Suppressor macrophage (primary cell): ENCODE measurements at regions not wholly inside any gene's neighbourhood (a gene's known extent, or its start where the extent isn't known, plus 50 kb on each side); places are given as distances from the start of the nearest gene placed in this dataset.
A peak's percentile ranks its signal among the peaks of the same experiment; 100 is the strongest.

Source experiments
- DNase-seq, 4 experiments: peaks; one replicate each; pipeline ENCODE4 v3.0.0-alpha.2; 2020 to 2022

DNA sequence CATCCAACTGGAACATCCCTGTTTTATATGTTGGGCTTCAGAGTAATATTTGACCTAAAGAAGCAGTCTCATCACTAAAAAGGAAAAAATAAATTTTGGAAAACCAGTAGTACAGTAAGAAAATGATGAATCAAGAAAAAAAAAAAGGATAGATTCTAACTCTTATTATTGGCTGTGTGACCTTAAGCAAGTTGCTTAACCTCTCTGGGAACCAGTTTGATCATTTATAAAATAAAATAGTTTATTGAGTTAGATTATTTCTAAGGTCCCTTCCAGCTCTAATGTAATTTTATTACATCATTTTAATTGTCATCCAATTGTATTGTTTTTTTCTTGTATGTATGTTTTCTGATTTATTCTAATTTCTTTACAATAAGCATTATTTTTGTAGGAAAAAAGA lies 127.0 kb downstream of the PRELID2 start:
- no peak for DNase-seq

DNA sequence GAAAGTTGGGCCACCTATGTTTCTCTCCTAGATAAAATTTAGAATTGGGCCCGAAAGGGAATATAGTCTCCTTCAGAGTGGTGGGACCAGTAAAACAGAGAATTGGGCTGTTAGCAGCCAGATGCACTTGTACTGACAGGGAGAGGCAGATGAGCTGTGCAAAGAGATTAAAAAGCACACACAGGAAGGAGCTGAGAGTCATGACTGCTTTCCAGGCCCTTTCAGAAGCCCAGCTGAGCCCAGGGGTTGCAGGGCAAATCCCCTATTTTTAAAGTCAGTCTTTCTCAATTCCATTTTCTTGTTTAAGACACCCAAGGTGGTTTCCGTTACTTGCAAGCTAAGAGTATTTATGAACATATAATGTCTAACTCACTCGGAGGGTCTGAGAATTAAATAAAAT lies 130.4 kb downstream of the PRELID2 start:
- no peak for DNase-seq

DNA sequence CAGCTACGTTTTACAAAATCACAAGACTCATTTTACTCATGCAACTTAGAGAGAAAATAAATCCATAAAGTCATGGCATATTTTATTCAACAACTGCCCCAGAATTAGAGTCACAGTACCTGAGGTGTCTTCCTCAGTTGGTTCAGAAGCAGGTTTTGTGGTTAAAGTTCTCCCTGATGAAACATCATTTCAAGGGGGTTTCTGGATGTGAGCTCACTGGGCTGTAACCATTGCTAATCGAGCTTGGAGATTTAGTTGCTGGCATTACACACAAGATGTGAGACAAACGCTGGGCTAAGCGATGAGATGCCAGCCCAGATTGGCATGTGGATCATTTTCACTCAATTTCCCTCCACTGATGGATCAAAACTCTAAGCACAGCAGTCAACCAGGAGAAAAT lies 131.3 kb downstream of the PRELID2 start:
- no peak for DNase-seq

DNA sequence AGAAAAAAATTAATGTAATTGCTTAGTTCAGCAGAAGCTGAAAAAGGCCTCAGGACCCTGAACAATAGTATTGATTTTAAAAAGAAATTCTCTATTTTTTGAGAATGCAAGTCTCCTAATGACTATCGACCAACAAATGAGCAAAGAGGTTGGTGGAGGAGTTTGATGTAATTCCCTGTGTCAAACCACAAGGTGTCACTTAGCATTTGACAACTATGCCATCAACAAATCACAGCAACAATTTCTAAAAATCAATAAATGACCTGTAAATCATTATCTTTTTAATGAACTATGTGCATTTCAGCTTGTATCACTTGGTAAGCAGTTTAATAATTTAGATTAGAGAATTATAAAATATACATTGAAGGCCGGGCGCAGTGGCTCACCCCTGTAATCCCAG lies 133.7 kb downstream of the PRELID2 start:
- no peak for DNase-seq

DNA sequence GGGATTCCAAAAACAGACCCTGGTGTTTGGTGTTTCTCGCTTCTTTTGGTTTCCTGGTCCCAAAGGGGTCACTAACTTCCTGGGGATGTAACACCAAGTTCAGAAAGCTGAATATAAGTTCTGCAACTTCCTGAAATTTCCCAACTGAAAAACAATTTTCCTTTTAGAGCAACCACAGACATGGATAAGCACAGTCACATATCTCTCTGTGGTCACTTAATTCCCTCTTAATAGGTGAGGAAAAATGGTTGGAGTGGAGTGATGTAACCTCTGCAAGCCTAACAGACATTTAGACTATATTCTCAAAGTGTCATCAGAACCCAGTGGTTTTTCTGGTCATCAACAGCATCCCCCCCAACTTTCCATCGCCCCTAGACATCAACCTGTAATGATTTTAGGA lies 135.3 kb downstream of the PRELID2 start:
- DNase-seq = no peak

DNA sequence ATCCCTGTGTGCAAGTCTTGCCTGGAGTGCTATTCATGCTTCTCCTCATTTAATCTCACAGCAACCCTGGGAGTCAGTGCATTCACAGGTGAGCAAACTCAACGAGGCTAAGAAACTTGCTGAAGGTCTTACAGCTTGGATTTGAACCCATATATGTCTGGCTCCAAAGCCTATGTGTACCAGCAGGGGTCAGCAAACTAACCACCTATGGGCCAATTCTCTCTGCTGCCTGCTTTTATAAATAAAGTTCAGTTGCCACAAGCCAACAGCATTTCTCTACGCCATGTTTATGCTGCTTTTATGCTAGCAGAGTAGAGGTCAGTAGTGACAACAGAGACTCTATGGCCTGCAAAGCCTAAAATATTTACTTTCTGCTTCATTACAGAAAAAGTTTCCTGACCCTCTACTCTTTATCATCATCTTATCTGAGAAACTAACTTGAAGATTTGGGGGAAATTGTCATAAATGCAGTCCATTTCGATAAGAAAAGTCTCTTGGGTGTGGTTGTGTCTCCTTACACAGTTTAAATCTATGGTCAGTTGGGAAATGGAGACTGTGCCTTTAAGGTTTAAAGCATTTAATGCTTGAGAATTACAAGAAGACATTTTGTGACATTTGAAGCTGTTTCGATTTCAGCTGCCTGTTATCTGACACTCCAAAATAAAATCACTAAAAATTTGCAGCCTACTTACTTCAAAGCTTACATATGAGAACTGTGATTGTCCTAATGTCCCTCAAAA lies 137.7 kb downstream of the PRELID2 start:
- DNase-seq = peak; percentile 43 to 57 (median 48)

DNA sequence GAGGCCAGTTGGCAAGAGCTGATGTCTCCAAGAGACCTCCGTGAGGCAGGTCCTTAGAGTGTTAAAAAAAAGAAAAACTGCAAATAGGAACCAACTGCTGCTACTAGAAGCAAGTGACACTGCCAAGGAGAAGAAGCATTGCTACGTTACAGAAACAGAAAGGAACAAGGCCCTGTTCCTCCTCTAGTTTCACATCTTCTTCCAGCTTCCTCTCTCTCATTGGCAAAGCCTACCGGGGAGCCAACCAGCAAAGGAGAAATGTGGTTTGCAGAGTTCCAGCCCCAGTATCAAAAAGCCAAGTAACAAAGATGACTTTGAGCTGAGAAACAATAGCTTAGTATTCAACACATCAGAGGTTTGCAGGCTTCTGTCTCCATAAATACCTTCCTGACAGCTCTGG lies 145.9 kb downstream of the PRELID2 start:
- peak; percentile 74 to 90 (median 82) for DNase-seq

DNA sequence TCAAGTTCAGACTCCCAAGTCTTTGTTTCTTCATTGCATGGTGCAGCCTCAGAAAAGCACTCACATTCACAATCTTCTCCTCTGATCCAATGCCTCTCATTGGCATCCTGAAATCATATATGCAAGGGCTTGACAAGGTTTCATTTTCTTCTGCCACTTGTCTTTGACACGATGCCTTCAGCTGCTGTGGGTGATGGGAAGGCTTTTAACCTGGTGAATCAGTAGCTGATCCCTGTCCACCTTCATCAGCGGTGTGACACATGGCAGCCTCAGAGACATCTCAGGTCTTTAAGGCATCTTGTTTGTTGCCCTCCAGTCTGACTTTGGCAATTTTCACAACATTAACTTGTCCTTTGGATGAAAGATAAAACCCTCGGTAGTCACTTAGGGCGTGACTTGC lies 147.2 kb downstream of the PRELID2 start:
- DNase-seq = no peak

DNA sequence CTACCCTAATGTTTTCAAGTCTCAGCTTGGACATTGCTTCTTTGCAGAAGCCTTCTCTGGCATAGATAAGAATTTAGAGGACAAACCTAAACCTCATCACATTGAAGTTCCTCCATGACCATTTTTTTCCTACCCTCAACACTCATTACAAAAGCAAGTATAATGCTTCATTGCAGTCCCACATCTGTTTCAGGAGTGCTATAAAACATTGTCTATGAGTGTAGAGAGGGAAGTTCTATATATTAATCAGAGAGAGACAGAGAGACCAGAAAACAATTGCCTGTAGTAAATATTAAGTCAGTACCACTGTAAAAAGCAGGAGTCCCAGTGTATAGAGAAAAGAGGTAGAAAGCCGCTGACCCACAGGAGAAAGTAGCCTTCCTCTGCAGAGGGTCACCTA lies 149.7 kb downstream of the PRELID2 start:
- no peak for DNase-seq

DNA sequence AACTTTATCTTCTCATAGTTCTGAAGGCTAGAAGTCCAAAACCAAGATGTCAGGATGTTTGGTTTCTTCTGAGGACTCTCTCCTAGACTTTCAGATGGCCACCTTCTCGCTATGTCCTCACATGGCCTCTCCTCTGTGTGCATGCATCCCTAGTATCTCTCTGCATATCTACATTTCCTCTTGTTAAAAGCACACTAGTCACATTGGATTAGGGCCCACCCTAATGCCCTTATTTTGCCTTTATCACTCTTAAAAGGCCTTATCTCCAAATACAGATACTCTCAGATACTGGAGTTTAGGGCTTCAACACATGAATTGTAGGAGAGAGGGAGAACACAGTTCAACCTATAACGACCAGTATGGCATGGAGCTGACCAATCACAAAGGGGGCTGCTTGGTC lies 151.7 kb downstream of the PRELID2 start:
- no peak for DNase-seq

DNA sequence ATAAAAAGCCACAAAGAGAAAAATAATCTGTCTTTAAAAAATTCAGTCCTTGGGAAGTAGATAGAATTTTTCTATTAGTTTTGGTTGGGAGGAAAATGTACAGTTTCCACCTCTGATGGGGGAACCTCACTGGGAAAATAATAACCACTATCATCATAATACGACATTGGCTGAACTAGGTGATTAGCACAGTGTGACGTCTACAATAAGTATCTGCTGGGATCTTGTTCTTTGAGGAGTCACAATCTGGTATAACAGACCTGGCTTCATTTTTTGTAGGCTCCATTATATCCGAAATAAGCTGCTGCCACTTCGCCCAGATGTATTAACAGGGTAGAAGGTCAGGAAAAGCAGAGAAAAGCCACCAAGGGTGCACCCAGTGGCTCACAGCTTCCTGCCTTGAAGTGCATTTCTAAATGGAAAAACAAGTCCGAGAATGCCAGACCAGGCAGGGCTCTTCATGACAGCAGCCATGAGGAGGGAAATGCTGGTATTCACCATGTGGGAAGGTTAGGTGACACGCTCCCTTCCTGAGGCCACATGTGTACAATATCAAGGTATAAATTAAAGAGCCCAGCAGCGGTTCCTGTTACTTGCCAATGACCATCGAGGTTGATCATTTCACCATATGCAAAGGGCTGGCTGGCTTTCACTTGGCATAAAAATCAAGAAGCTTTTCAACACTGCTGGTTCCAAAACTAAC lies 152.8 kb downstream of the PRELID2 start:
- no peak for DNase-seq

DNA sequence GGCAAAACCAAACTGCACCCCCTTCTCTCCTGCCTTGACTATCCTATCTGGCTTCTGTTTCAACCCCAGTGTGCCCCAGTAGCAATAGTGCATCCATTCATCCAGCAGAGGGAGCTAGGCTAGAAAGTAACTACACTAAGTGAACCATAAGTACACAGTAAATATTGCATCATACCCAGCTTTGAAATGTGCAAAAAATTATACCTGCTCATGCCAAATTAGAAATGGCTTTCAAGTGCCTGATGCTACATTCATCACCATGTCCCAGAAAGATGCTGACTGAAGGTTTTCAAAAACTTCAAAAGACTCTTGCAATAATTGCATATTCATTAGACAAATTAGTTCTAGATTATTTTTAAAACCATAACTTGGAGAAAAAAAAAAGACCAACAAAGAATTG lies 153.5 kb downstream of the PRELID2 start:
- peak; percentile 76 to 91 (median 80) for DNase-seq

DNA sequence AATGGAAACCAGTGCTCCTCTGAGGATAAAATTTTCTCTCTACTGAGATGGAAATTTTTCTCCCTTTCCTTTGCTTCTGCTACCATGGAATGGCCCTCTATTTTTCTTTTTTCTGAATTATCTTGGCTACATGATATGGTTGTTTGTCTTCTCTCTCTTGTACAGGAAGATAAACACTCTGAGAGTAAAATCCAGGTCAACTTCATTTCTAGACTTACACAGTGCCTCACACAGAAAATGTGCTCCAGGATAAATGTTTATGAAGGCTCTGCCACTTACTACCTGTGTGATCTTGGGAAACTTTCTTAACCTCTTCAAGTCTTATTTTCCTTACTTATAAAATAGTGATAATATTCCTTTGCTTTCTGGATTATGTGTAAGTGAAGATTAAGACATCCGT lies 153.9 kb downstream of the PRELID2 start:
- no peak for DNase-seq

DNA sequence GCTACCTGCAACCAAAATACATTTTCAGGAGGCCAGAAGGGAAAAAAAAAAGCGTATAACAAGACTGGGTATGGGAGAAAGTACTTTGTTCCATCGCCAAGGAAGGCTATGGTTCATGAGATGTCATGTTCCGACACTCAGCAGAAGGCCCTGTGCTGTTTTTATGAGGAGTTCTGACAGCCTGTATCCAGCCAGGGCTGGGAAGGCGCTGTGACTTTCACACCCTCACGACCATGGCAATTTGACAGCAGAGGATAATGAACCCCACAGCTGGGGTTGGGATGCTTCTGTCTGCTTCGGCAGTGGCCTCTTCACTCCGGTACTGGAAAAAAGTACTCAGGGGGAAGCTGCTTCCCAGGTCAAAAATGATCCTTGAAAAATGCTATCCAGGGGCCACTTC lies 154.4 kb downstream of the PRELID2 start:
- no peak for DNase-seq

DNA sequence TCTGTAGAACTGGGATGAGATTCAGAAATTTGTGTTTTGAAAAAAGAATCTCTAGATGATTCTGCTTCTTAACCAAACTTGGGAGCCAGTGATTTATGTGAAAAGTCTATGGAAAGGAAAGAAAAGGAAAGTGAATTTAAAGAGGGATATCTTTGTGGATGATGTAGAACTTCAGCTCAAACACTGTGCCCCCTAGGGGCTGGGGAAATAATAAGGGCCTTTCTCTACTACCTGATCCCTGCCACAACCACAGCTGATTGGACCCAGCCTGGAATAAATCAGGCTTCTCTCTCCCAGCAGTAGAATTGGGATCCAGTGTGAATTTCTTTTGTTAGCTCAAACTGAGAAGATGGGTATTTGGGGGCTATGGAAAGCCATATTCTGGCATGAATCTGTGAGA lies 155.0 kb downstream of the PRELID2 start:
- DNase-seq = peak in 2 of 4 experiments; percentile 7 to 9

DNA sequence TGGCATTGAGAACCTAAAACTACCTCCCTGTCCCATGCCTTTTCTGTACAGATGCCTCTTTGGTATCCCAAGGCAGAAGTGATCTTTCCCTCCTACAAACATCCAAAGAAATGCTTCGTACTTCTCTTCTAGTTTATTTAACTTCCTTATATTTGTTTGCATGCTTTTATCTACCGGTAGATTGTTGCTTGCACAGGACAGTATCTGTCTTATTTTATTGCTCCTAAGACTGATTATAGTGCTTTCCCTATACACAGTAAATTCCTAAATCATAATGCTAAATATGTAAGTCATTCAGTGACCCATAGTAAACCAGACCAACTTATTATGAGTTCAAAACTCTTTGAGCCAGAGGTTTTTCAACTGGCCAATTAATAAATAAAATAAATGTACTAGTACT lies 156.9 kb downstream of the PRELID2 start:
- DNase-seq = no peak

DNA sequence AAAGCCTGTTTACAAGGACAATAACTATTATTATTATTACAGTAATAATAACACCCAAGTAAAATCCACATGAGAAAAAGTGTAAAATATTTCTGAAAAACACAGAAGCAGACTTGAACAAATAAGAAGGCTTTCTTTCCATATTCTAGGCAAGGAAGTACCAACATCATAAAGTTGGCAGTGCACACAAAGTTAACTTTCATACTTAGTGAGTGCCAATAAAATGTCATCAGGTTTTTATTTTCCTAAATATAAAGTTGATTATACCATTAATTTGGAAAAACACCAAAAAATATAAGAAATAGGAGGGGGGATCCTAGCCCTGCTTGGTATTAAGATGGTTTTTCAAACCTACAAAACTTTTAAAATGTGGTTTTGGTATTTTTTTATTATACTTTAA lies 161.4 kb downstream of the PRELID2 start:
- no peak for DNase-seq

DNA sequence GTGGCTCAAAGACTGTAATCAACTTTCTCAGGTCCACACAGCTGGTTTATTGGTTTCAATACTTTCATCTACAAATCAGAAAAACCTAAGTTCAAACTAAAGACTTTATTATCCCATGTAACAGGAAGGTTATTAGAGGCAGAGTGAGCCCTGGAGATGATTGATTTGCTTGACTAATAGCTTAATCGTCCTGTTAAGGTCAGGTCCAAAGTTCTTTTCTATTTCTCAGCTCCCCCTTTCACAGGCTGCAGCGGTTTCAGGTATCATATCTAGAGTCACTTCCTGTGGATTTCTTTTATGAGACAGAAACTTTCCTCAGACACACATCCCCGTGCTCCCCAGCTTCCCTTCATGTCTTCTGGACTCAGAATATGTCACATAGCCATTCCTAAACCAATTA lies 166.4 kb downstream of the PRELID2 start:
- no peak for DNase-seq

DNA sequence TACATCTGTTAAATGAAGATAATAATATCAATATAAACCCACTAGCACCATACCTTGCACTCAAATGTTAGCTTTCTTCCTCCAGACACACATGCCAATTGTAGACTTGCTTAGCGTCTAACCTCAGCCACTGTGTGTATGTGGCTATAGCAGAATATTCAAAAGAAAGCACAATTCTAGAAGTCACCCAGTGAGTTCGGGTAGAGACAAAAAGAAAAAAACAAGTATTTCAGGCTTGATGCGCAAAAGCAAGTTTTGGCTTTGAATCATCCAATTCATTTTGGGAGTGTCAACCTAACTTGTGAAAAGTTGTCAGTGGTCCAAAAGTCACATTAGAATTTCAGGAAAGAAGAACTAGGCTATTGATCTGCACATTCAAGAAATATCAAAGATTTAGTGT lies 167.4 kb downstream of the PRELID2 start:
- no peak for DNase-seq

DNA sequence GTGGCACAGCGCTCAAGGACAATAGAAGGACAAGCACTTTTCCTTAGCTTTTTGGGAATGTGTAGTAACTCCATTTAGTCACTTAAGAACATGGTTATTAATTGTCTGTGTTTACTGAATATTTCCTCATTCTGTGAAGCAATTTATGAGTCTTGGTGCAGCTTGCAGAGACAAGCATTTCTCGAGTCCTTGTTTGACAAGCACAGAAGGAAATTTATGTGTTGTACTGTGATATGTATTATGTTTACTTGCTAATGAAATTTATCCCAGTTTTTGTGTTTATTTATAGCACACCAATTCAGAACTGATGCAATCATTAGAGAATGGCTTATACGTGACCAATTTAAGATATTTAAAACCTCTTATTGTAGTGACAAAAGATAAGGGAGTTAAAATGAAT lies 168.6 kb downstream of the PRELID2 start:
- no peak for DNase-seq

DNA sequence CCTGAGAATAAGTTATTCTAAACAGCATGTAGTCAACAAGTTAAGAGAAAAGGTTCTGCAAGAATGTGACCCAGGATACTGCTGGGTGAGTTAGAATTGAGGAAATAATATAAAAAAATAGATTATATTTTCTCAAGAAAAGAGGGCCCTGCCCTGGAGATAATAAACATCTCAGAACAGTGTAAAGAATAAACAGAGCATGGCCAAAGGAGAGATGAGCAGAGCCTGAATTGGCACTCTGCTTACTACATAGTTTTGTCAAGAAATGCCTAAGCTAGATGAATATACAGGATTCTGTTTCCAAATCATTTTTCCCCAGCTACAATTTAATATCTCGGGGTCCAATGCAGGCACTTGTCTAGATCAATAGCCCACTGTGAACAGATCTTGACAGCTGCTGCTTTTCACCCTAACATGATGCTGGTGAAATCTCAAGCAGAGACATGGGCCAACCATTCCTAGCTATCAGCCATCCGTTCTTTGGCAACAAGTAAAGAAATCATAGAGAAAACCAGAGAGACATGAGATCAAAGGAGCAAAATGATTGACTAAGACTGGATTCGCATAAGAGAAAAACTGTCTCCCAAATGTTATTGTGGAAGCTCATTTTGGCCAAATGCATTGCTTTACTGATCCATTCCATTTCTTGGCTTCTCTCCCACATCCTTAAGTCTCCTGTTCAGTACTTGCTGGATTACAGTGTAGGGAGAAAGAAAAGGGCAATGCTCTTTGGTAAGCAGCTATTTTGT lies 173.2 kb downstream of the PRELID2 start:
- DNase-seq = no peak

DNA sequence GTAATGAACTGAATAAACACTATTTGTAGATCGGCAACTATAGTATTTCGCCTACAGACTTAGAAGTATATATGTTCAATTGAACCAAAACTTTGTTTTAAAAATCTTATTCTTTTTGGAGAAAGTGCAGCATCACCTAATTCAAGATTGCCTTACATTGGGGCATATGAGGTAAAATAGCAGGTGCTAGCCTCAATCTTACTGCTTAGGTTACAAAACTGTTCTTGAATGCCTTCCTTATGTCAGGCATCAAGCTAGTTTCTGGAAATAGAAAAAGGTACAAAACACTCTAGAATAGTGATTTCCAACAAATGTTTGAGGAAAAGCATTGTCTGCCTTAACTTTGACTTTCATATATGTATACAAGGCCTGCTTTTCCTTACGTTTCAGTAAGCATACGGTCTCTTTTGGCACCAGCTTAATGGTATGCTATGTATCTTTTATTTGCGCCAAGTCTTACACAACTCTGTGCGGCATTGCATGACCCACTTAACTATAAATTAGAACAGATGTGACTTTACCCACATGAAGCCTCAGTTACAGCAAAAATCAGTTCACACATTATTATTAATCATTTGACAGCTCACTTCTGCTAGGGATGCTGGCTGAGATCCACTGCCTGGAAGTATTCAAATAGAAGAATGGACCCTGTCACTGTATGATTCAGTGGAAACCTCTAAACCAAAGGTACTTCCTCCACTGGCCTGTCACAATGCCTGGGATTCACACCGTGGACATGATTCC lies 174.1 kb downstream of the PRELID2 start:
- no peak for DNase-seq

DNA sequence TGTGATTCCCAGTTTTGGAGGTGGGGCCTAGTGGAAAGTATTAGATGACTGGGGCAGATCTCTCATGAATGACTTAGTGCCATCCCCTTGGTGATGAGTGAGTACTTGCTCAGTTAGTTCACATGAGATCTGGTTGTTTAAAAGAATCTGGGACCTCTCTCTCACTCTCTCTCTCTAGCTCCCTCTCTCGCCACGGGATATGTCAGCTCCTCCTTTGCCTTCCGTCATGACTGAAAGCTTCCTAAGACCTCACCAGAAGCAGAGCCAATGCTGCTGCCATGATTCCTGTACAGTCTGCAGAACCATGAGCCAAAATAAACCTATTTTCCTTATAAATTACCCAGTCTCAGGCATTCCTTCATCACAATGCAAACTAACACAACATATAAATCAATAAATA lies 176.7 kb downstream of the PRELID2 start:
- DNase-seq = no peak
